GM21737 (cell line): ENCODE measurements at regions not wholly inside any gene's neighbourhood (a gene's known extent, or its start where the extent isn't known, plus 50 kb on each side); places are given as distances from the start of the nearest gene placed in this dataset.

ENCODE experiments used
- ATAC-seq: cut with Tn5 transposase; IDR thresholded peaks from one replicate; pipeline ENCODE4 v1.9.1; 2021; ENCODE audit warnings: mild to moderate bottlenecking, moderate library complexity; ENCODE audit not compliant: unreplicated experiment

DNA sequence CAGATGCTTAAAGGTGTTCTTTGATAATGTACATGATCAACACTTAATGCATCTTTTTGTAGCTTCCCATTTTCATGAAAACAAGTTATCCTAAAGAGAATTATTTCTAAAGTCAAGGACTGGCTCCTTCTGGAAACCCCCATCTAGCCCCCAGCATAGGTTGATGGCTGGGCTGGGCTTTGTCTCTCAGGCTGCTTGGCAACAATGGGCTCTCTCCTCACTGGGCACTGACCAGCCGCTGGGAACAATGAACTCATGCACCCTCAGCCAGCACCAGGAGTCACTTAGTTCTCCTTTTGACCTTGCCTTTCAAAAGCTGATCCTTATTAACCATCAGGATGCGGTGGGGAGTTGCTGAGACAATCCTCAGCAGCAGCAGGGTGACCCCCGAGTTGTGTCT, 293.0 kb upstream of the PLXNA2 start:
- ATAC-seq = no peak

GRCh38 chr1:208538078-208538477, 293.9 kb upstream of the PLXNA2 start:
- ATAC-seq = no peak

DNA sequence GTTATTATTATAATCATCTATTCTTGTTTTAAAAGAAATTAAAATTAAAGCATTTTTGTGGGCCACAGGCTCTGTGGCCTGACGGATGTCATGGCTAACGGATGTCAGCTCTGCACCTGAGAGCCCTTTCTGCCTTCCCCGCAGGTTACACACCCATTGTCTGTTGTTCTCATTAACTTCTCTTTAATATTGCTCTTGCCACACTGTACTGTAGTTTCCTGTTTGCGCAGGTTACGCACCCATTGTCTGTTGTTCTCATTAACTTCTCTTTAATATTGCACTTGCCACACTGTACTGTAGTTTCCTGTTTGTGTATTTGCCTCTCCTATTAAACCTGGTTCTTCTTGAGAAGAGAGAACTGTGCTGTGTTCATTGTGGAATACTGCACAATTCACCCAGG, 294.4 kb upstream of the PLXNA2 start:
- no peak for ATAC-seq

DNA sequence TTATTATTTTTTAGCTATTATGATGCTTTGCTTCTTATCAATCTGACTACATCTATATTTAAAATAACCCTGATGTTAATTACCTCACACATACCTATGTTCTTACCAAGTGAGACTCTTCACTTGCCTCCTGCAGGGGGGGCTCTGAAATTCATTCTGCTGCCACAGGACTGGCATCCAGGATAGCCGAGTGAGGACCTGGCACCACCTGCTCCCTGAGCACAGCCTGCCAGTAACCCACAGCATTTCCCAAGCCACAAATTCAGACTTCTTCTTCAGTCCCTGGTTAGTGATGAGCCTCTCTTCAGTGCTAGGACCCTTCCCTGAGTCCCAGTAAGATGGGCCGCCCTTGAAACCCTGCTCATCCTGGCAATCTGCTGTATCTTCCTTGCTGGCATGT, 296.5 kb upstream of the PLXNA2 start:
- no peak for ATAC-seq

- no peak for ATAC-seq
Measured at GRCh38 chr1:208541225-208541855, 297.2 kb upstream of the PLXNA2 start.

DNA sequence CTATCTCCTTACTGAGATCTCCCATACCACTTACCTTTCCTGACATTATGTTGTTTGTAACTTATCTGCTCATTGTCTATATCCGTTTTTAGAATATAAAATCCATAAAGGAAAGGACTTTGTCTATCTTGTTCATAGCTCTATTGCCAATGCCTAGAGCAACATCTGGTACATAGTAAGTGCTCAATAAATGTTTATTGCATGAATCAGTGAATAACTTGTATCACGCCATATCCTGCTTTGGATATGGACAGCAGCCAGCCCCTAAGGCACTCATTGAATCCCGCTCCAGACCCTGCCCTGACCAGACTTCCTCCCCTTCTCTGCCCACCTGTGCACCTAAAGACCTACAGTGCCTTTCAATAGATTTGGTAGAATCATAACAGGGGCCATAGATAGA, 298.1 kb upstream of the PLXNA2 start:
- ATAC-seq = no peak

DNA sequence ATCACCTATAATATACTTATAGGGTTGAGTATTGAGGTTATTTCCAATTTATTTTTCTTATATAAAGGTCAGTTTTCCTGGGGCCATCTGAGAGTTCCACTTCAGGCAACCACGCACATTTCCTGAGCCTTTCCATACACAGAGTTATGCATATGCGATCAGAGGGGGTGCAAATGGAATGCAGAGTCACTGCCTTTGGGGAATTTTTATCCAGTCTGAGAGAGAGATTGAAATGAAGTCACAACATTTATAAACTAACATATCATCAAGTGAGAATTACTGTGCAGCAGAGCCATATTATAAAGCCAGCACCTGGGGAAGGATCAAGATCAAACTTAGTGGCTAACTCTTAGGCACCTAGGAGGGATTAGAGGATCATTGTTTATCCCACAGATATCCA, 299.9 kb upstream of the PLXNA2 start:
- no peak for ATAC-seq

- no peak for ATAC-seq
Measured at GRCh38 chr1:208544794-208545193, 300.6 kb upstream of the PLXNA2 start.

DNA sequence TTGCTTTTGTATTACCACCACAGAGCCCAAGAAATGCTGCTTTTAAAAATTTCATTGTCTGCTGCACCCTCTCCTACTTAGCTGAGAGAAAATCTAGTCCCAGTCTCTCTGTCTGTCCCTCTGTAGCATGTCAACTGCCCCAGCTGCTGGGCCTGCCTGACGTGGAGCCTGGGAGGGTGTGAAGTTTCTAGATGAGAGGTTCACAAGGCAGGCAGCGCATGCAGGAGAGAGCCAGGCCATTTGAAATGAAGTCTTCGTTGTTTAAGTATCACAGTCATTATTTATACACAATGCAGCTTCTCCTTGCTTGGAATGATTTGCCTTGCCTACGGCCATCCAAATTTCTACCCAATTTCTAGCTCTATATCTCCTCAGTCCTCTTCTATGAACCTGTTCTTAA, 306.8 kb upstream of the PLXNA2 start:
- ATAC-seq = no peak

- no peak for ATAC-seq
Measured at GRCh38 chr1:208551633-208552320, 307.6 kb upstream of the PLXNA2 start.

- no peak for ATAC-seq
Measured at GRCh38 chr1:208552928-208553327, 308.7 kb upstream of the PLXNA2 start.

DNA sequence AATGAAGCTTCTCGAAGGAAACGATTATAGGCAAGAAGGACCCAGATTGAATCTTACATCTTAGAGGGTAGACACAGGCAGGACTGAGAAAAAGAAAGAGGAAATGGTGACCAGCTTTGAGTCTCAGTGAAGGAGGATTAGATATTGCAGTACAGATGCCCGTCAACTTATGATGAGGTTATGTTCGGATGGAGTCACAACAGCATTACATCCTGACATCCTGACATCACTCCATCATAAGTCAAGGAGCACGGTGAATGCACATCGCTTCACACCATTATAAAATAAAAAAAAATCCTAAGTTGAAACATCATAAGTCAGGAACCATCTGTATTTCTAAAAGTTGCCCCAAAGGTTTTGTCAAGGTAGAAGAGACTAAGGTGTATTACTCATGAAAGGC, 312.3 kb upstream of the PLXNA2 start:
- ATAC-seq = no peak

- no peak for ATAC-seq
Measured at GRCh38 chr1:208557046-208557722, 313.0 kb upstream of the PLXNA2 start.

GRCh38 chr1:208557723-208558094, 313.5 kb upstream of the PLXNA2 start:
- ATAC-seq = no peak

GRCh38 chr1:208559597-208560329, 315.6 kb upstream of the PLXNA2 start:
- ATAC-seq = no peak

DNA sequence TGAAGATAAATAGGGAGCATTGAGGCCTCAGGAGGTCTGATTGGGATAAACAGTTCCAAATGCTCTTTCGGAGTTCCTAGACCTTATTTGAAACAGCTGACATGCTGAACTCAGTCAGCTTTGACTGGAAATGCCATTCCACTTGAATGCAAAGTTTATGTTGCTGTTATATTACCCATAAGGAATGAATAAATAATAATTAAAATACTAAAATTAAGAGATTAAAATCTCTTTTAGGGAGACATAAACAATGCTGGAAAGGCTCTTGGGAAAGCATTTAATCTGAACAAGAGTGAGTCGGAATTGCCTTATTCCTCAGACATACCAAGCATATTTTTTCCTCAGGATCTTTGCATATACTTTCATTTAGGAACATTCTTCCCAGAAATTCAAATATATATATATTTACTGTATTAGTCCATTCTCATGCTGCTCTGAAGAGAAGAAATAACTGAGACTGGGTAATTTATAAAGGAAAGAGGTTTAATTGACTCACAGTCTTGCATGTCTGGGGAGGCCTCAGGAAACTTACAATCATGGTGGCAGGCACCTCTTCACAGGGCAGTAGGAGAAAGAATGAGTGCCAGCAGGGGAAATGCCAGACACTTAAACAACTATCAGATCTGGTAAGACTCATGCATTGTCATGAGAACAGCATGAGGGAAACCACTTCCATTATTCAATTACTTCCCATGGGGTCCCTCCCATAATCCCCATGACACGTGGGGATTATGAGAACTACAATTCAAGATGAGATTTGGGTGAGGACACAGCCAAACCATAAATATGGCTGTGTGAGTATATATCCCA, 318.2 kb upstream of the PLXNA2 start:
- ATAC-seq = no peak

DNA sequence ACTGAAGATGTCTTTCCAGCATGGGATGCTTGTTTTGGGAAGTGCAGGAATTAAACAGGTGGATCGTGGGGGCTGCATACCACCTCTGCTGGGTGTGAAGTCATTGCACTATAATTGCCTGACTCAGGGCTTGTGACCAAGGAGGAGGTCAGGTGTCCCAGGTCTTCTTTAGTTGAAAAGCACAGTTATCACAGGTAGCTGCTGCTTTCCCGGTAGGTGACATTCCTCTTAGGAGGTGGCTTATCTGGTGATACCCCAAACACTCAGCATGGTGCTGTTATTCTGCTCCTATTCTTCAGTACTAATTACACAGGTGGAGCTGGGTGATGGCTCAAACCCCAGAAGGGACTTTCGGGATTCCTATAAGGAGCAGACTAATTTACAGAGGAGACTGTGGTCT, 320.3 kb upstream of the PLXNA2 start:
- ATAC-seq = no peak

DNA sequence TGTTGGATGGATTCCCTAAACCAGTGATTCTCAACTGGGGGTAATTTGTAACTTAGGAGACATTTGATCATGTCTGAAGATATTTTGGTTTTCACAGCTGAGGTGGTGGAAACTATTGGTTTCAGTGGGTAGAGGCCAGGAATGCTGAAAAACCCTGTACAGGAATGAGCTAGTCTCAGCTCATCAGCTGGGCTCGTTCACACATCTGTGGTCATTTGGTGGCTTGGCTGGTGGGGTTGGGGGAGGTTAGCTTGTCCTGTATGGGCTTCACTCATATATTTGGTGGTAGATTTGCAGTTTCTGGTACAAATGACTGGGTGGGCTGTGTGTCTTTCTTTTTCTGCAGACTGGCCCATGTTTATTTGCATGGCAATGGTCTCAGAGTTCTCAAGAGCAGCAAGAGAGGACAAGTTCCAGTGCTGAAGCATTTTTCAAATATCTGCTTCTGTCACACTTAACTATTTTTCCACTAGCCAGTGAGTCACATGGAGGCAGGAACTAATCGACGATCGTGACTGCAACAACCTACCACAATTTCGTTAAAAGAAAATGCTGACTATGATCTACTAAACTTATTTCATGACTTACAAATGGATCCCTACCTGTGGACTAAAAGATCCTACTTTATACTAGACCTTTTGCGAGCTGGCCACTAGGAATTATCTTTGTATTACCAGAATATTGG, 321.7 kb upstream of the PLXNA2 start:
- ATAC-seq = no peak

DNA sequence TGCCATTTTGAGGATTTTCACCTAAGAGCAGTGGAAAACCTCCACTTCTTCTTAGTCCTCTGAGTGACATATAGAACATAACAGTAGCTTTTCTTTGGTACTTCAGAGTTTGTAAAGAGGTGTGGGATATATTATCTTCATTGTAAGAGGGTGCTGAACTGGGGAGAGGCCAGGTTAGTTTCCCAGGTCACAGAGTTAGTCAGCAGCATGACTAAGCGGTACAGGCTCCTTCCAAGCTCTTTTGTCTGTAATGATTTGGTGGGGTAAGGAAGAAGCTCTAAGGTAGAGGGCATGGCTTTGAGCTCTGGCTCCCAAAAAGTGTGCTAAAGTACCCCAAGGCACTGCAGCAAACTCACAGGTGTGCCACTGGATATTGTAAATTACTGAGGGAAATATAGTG, 325.0 kb upstream of the PLXNA2 start:
- ATAC-seq = no peak

GRCh38 chr1:208570362-208570761, 326.2 kb upstream of the PLXNA2 start:
- ATAC-seq = no peak
